Stimulated activated CD4-positive, alpha-beta T cell treated with anti-CD3 and anti-CD28 coated beads, Interleukin-1b, Interleukin-23, amount 100 ng/mL, for 4 hours (primary cell): ENCODE measurements at regions not wholly inside any gene's neighbourhood (a gene's known extent, or its start where the extent isn't known, plus 50 kb on each side); places are given as distances from the start of the nearest gene placed in this dataset.

Experiments
- DNase-seq, 2 donors: peaks; one replicate each; pipeline ENCODE4 v3.0.0-alpha.2; 2020; ENCODE audit warnings: low read depth in 2 of 2

DNA sequence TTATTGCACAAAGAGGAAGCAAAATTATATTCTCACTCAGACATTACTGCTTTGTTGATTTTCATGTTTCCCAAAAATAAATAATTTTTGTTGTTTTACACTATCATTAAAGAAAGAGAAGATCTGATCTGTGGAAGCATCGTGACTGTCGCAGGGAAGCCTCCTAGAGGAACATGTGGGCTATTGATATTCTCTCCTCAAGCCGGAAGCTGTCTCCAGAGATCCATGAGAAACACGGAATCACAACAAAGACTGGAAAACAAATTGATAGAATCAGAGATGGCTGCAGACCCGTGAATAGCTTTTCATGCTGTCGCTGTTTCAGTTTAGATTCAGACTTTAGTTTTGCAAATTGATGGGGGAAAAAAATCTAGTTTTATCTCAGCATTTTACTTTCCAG, 235.2 kb upstream of the TMPO start:
- no peak for DNase-seq

DNA sequence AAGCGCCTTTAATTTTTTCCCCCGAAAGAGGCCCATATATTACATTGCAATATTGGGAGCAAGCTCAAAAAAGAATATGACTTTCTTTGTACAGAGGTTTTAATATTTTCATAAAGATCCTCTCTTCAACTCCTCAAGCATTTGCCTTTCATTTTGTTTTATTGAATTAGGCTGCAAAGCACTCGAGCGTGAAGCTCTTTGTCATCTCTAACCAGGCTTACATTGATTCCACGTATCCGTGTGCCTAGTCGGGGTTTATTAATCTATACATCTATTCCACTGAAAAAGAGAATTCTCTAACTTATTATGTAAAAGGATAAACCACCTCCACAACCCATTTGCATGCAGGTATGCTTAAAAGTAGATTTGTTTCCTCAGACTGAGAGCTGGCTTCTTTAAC, 234.8 kb upstream of the TMPO start:
- no peak for DNase-seq

DNA sequence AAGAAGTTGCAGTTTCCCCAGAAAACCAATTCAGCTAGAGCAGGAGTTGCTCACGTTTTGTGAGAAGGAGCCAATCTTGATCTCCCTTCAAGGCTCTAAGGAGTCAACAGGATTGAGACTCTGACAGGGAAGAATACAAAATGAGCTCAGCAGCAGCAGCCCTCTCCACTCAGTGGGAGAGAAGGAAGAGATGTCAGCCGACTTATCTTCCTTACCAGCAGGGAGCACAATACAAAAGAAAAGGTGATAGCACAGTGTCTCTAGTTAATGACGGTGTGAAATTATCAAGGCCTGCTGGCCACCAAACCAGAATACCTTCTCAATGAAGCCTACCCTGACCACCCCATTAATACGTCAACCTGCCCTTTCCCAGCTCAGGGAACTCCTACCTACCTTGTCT, 223.6 kb upstream of the TMPO start:
- no peak for DNase-seq

DNA sequence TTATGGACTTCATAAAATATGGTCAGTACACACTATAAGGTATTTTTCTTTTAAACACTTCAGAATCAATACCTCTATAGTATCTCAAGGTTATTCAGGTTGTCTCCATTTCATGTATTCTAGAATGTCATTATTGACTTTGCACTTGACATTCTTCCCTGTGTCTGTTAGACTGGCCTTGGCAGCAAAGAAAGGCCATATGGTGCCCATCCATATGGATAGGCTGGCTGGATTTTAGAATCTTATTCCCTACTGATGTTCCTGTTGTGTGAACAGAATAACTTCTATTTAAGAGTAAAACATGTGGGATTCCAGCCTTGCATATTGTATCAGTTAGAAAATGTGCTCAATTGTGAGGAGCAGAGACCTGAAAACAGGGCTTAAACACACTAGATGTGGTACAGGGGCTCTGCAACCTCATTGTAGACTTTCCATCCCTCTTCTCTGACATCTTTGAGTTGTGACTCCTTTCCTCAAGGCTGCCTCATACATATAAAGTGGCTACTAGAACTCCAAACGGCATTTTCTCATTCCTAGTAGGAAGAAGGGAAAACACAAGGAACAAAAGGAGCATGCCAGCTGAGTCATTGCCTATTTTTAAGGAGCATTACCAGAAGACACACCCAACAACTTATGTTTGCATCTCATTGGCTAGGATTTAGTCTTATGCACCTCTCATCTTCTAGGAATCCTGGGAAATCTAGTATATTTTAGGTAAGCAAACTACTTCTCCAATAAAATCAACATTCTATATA, 221.2 kb upstream of the TMPO start:
- no peak for DNase-seq

DNA sequence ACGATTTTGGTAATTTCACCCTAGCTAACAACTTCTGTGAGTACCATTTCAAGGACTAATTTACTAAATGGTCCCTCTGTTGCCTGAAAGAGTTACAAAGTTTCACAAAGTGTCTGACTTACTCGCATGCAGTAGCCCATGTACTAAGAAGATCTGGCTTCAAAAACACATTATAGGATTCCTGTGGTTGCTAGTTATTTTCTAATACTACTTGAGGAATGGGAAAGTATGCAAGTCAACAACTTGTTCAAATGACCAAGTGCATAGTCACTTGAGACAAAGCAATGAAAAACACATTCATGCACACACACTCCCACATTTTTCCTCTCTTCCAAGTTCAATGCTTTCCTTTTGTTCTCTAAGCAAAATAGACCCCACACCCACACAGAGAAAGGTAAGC, 219.7 kb upstream of the TMPO start:
- no peak for DNase-seq

DNA sequence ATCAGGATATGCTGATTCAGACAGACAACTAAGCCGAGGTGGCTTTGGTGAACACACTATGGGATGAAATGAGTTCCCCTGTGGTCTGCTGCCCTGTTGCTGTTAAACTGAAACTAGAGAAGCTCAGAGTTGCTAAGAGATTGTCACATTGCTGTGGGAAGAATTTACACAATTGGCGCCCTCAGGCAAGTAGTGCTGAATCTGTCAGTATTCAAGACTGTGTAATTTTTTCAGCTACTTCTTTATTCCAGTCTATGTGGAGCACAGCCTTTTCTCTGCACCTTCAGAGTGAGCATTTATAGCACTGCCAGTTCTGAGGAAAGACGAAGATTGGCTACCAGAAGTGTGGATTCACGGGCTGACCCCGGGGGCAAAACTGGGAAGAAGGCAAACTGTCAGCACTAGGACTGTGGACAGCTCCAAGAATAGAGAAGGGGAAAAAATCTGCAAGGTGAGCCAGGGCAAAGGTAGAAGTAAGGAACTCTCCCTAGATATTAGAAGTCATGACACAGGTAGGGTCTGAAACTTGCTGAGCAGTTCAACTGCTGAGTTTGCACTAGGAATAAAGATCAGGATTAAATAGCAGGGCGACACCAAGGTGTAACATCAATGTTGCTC, 218.8 kb upstream of the TMPO start:
- DNase-seq: no peak

DNA sequence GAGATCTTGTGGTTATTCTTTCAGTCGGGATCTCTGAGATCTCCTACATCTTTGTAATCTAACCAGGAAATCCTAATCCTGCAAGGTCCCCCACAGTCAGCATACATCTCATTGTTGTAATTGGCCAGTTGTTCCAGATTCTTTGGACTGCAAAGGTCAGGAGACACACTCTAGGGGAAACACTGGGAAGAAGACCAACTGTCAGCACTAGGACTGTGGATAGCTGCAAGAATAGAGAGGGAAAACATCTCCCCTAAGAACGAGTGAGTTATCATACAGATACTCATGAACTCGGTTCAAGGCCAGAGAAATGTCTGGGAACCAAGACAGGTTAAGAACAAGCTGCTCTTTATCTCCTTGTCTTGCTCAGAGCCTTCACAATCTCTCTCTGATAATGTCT, 217.9 kb upstream of the TMPO start:
- no peak for DNase-seq

DNA sequence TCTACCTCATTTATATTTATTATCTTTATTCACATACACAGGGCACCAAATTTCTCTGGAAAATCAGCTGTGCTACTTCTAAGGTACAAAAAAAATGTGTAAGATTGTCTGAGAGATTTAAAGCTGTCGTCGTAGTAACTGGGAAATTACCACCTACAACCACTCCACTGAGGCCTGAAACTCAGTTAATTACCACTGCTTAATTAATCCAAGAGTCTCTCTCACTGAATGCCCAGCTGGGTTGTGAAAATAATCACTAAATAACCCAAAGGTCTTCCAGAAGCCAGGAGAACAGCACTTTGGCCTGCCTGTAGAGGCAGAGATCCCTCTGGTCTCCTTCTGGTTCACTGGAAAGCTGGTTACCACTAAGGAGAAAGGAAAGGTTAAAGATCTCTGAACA, 207.2 kb upstream of the TMPO start:
- no peak for DNase-seq

DNA sequence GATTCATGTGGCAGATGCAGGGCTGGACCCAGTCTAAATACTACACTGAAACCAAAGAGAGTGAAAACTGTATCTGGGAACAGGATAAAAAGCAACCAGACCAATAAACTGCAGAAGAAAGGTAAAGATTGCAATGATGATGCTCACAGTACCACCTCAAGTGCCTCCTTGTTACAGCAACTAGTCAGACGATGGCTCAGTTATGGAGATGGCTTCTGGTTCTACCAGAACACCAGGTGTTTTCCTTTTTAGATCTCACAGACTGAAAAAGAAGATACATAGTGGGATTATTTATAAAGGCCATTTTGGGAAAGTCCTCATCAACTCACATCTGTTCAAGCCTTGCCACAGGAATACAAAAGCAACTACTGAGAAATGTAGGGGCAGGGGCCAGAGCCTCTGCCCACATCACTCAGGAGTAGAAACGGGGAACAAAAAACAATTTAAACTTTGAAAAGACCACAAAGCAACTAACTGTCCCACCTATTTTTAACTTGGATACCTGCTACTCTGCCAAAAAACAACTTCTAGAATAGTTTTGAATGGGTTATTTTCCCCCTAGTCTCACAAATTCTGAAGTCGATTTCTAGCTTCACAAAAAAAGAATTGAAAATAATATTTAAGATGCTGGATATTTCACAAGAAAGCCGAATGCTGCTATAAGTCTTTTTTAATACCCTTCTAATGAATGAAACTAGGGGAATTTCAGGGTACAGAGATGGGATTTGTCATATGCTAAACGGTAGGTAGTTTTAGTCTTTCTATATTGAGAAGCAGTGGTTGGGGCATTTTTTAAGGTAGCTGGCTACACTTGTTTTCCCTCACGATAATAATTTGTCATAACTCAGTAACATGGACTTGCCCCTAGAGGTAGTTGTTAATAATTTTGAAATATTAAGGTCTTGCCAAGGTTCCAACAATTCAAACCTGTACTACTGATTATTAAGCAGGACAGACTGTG, 197.2 kb upstream of the TMPO start:
- no peak for DNase-seq

DNA sequence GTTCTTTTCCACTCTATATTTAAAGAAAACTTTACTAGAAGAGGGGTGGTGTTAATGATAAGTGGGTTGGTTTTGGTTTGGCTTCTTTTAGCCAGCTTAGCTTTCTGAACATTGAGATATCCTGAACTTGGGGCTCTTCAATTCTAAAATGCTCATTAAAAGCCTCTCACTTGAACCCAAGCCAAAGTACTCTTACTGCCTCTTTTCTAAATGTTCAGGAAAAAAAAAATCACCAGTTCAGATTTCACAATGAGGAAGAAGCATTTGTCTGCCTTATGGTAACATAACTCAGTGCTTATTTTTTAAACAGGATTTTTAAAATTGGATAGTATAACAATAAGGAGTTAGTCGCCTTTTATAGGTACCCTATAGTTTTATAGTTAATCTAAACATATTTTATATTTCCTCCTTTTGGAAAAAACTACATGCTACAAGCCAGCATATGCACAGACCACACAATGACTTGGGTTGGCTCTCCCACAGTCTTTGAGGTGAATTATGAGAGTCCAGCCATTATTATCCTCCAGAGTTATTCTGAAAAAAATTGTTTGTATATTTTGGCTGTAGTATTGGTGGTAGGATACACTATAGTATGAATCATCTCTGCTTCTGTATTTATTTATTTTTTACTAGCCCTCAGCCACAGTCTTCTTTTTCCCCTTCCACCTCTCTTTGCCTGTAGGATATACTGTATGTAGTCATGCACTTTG, 195.5 kb upstream of the TMPO start:
- DNase-seq: no peak

DNA sequence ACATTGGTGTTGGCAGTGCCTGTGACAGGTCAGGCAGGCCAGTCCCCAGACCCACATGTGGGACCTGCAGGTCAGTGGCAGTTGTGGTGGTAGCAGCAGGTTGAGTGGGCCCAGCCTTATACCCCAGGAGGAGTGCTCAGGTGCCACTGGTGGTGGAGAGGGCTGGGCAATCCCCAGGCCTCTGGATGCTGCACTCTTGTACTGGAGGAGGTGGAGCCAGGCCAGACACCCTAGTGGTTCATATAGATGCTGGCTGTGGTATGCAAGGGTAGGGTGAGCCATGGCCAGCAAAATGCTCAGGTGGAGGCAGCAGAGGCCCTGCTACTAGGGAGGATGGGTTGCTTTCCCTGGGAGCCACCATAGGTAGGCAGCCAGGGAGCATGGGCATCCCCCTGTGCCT, 190.4 kb upstream of the TMPO start:
- DNase-seq: no peak

DNA sequence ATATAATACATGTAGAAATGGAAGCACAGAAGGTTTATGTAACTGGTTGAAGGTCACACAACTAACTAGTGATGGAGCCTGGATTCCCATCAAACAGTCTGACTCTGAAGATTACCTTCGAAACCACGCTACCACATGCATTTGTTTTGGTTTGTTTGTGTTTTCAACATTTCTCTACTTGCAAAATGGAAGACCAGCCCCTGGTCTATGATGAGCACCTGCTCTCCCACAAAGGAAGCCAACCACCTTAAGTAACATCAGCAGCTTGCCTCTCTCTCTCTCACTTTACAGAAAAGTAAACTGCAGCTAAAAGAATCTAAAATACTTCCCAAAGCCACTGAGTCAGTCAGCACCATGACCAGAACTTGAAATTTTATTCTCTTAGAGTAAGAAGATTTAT, 186.9 kb upstream of the TMPO start:
- no peak for DNase-seq

DNA sequence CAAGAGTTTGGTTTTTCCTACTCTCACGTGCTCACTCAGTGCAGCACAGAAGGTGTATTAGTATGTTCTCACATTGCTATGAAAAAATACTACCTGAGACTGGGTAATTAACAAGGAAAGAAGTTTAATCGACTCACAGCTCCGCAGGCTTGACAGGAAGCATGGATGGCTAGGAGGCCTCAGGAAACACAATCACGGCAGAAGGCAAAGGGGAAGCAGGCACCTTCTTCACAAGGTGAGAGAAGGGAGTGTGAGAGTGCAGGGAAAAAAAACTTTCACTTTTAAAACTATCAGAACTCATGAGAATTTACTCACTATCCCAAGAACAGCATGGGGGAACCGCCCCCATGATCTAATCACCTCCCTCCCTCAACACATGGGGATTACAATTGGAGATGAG, 185.8 kb upstream of the TMPO start:
- DNase-seq: no peak

DNA sequence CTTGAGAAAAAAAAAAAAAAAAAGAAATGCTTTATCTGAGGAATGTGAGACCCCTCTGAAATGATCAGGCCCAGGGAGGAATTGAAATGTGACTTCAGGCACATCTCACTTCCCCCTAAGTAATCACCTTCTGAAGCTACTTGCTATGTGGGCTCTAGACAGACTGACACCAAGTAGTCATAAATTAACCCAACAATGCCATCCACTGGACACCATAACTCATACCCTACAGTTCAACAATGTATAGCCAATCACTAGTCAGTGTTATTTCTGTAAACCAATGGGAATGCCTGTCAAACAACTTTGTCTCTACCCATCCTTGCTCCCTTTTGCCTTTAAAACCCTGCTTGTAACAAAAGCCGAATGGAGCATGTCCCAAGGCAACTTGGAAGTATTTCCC, 182.7 kb upstream of the TMPO start:
- no peak for DNase-seq

DNA sequence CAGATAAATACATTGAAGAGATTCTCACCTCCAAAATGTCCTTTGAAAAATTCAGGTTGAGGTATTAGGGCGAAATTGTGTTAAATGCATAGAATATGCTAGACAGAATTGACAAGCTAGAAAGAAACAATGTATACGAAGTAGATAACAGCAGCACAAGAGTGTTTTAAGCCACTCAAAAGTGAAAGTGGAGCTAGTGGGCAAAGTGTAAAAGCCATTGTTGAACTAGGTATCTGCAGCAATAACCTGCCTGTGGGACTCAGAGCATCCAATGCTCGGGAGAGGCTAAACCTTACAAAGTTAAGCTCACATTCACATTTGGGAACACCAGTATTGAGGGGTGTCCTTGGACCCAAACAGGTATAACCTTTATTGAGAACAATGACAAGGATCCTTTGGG, 180.6 kb upstream of the TMPO start:
- no peak for DNase-seq

DNA sequence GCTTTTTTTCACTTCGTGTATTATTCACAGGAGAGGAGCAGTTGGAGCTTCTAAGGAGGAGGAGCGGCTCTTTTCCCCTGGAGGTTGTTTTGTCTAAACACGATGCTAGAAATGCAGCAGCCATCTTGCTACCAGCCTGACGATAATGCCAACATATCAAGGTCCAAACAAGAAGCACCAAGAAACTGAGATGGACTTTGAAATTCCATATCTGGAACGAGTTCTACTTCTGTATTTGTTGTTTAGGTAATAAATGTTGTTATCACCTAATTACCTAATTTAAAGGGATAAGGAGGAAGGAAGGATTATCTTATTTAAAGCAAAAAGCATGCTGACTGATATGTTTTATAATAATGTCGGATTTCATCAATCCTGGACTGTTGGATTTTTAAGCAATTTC, 174.4 kb upstream of the TMPO start:
- no peak for DNase-seq

DNA sequence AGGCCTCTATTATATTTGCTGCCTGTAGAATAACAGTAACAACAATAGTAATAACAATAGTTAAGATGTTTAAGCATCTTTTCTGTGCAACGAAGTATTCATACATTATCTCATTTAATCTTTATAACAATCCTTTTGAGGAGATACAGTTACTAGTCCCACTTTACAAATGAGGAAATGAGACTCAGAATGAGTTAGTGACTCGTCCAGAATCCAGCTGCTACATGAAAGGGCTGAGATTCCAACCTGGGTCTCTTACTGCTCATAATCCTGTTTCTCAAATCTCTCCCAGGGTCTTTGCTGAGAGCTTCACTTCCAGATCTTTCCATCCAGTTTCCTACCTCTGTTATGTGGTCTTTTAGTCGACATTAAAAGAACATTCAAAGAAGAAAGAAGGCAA, 173.7 kb upstream of the TMPO start:
- DNase-seq: no peak

DNA sequence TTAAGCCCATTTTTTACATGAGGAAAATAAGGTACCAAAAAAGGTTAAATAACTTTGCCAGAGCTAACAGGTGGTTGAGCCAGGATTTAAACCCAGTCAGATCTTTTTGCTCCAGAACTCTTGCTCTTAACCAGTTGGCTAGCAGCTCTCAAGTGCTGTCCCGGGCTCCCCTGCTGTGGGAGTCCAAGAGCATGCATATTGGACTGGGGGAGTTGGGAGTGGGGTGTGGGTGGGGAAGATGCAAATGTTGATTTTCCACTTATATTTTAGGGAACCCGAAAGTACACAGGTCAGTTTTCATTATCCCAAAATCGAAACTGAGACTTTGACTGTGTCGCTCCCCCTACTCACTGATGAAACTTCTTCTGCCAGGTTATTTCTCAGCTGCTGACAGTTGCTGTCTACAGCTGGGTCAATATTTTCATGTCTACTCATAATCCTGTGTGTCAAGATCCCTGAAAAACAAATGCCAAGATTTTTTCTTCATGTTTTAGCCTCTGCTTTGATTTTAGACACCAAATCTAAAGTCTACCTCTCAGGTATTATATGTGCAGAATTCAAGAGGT, 172.3 kb upstream of the TMPO start:
- DNase-seq: no peak

DNA sequence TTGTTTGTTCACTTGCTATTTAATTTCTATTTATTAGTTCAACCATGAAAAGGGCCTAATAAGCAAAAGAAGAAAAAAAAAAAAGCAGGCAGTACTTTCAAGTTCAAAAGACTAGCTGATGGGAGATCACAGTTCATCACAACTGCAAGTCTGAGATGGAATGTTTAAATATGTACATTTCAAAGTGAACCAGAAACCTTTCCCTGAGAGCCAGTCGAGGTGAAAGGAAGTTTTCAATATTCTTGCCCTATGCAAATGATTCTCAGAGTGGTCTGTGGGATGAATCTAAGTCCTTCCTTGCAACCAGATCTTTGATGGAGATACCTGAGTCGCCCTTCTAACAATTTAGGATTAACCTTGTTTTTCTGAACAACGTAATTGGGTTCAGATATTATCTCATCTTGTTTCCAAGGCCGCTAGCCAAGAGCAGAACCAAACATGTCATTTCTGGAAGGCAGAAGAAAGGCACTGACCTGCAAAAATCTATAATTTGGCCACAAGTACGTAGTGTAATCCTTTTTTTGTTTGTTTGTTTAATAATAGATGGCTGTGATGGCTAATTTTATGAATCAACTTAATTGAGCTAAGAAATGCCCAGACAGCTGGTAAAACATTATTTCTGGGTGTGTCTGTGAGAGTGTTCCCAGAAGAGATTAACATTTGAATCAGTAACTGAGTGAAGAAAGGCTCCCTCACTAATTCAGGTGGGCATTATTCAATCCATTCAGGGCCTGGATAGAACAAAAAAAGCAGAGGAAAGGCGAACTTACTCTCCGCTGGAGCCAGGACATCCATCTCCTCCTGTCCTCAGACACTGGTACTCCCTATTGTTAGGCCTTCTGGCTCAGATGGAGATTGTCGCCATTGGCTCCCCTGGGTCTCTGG, 171.1 kb upstream of the TMPO start:
- DNase-seq: no peak

DNA sequence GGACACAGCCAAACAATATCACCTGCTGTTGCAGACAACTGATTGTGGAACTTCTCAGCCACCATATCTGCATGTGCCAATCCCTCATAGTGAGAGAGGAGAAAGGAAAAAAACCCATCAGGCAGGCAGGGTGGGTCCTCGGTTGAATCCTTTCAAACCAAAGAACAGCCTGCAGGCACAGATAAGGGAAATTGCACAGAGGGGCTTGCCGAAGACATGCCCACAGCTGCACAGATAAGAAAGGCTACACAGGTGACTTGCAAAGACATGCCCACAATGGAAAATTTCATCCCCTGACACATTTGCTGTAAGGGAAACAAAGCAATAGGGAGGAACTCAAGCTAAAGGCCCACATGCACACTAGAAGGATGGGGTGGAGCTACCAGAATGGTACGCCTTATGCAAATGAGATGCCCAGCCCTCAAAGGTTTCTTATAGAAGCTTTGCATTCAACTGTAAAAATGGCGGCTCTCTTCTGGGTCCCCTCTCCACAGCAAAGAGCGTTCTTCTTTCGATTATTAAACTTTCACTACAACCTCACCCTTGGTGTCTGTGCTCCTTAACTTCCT, 170.0 kb upstream of the TMPO start:
- DNase-seq: no peak
